ENCODE measurements at regions not wholly inside any gene's neighbourhood (a gene's known extent, or its start where the extent isn't known, plus 50 kb on each side); places are given as distances from the start of the nearest gene placed in this dataset.
A peak's percentile ranks its signal among the peaks of the same experiment; 100 is the strongest.

- peaks cover 75% of the 10 kb centered on the region for H3K9me3 ChIP-seq (ENCODE audit: low read length)
- DNase-seq (ENCODE audit: low spot score) (no peak), ATAC-seq (peak; percentile 60), FAIRE-seq (no peak)
- no peaks in the 10 kb centered on the region for H3K27me3 ChIP-seq (ENCODE audit: control insufficient read depth in 1 of 2, insufficient read depth in 2 of 2, low read length in 2 of 2)
- no peaks in the 10 kb centered on the region for H3K36me3 ChIP-seq (replicated peaks in 1 of 2; ENCODE audit: control insufficient read depth in 1 of 2, insufficient read depth in 2 of 2, low read length in 2 of 2)
- intact Hi-C loops (cut with micrococcal nuclease; ENCODE audit: unreplicated experiment) (no loop called here), in situ Hi-C loops (cut with HindIII; ENCODE audit: extremely low pct_ligation_motif_present, low pct_unique_long_range_greater_than_20kb) (no loop called here)
- no TSS peak for BruUV-seq (replicated peaks)
- H3K4me2 ChIP-seq (ENCODE audit: low read depth, low read length), result no peak overlapping the region
- no peak overlapping the region for H3K27ac ChIP-seq (ENCODE audit: extremely low read length, insufficient read depth, low read length)
- no peak overlapping the region for H3K9ac ChIP-seq (ENCODE audit: insufficient read depth, low read depth, low read length)
- H3K79me2 ChIP-seq (ENCODE audit: insufficient read depth, low read length), result no peaks in the 10 kb centered on the region
- H4K20me1 ChIP-seq (ENCODE audit: insufficient read depth, low read length), result no peaks in the 10 kb centered on the region
- ChIA-PET POLR2A (no interaction called here), CTCF (ENCODE audit: low intra/inter-chr PET ratio, low total read pairs) (no interaction called here)
- H3K4me1 ChIP-seq (ENCODE audit: insufficient read depth, low read length), result no peaks in the 10 kb centered on the region
- H2AFZ ChIP-seq (ENCODE audit: low read length), result no peak overlapping the region
- no peak overlapping the region for H3K4me3 ChIP-seq (replicated peaks in 1 of 3; ENCODE audit: insufficient read depth in 1 of 3, low read depth in 2 of 3, low read length in 3 of 3)
- WGBS (ENCODE audit: low lambda C conversion rate), result 15% methylated on average over 8 of the region's 8 CpGs
- 0 out of 2 replicates have a peak, but pooled peaks have one; percentile 22 for TF ChIP-seq GLMP (CRISPR knock-in tag; IDR thresholded peaks at IDR 0.05; ENCODE audit: borderline replicate concordance)
- TF ChIP-seq SKIL (CRISPR knock-in tag; IDR thresholded peaks at IDR 0.05; ENCODE audit: borderline replicate concordance), result peak; percentile 28; the same call in 1 of the 2 replicates
- TF ChIP-seq, protein P1, sequence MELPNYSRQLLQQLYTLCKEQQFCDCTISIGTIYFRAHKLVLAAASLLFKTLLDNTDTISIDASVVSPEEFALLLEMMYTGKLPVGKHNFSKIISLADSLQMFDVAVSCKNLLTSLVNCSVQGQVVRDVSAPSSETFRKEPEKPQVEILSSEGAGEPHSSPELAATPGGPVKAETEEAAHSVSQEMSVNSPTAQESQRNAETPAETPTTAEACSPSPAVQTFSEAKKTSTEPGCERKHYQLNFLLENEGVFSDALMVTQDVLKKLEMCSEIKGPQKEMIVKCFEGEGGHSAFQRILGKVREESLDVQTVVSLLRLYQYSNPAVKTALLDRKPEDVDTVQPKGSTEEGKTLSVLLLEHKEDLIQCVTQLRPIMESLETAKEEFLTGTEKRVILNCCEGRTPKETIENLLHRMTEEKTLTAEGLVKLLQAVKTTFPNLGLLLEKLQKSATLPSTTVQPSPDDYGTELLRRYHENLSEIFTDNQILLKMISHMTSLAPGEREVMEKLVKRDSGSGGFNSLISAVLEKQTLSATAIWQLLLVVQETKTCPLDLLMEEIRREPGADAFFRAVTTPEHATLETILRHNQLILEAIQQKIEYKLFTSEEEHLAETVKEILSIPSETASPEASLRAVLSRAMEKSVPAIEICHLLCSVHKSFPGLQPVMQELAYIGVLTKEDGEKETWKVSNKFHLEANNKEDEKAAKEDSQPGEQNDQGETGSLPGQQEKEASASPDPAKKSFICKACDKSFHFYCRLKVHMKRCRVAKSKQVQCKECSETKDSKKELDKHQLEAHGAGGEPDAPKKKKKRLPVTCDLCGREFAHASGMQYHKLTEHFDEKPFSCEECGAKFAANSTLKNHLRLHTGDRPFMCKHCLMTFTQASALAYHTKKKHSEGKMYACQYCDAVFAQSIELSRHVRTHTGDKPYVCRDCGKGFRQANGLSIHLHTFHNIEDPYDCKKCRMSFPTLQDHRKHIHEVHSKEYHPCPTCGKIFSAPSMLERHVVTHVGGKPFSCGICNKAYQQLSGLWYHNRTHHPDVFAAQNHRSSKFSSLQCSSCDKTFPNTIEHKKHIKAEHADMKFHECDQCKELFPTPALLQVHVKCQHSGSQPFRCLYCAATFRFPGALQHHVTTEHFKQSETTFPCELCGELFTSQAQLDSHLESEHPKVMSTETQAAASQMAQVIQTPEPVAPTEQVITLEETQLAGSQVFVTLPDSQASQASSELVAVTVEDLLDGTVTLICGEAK (IDR thresholded peaks at IDR 0.05), result no peak
- TF ChIP-seq, protein P1 (CRISPR knock-in tag; IDR thresholded peaks at IDR 0.05), result no peak
- no peak for TF ChIP-seq RELA (CRISPR knock-in tag; IDR thresholded peaks at IDR 0.05)
These were observed 257.3 kb upstream of the LRFN5 start for GRCh38 chr14:41349289-41349910.

Measured in HepG2 (cell line).